Trophoblast cell (in vitro differentiated cells and primary cell): ENCODE measurements at regions not wholly inside any gene's neighbourhood (a gene's known extent, or its start where the extent isn't known, plus 50 kb on each side); places are given as distances from the start of the nearest gene placed in this dataset.

ENCODE experiments used
- DNase-seq, 2 donors: peaks; one replicate each; pipeline ENCODE4 v3.0.0-alpha.2; 2016
- H2AFZ ChIP-seq: 2 replicates; pipeline ENCODE4 v1.6.1; 2013; ENCODE audit warnings: low read length, moderate library complexity, mild to moderate bottlenecking; ENCODE audit not compliant: insufficient read depth, poor library complexity
- H2AK5ac ChIP-seq: 2 replicates; pipeline ENCODE4 v1.6.1; 2013; ENCODE audit warnings: mild to moderate bottlenecking, low read length
- H2BK120ac ChIP-seq: 2 replicates; pipeline ENCODE4 v1.6.1; 2013; ENCODE audit warnings: low read length, mild to moderate bottlenecking, moderate library complexity; ENCODE audit not compliant: insufficient read depth, poor library complexity
- H2BK12ac ChIP-seq: 2 replicates; pipeline ENCODE4 v1.6.1; 2013; ENCODE audit warnings: mild to moderate bottlenecking, low read length, moderate library complexity
- H2BK5ac ChIP-seq: 2 replicates; pipeline ENCODE4 v1.6.1; 2013; ENCODE audit warnings: low read length, low read depth, moderate library complexity, mild to moderate bottlenecking; ENCODE audit not compliant: poor library complexity
- H3K14ac ChIP-seq: 2 replicates; pipeline ENCODE4 v1.6.1; 2013; ENCODE audit warnings: mild to moderate bottlenecking, low read length
- H3K18ac ChIP-seq: 2 replicates; pipeline ENCODE4 v1.6.1; 2013; ENCODE audit warnings: mild to moderate bottlenecking, low read length
- H3K23ac ChIP-seq: 2 replicates; pipeline ENCODE4 v1.6.1; 2013; ENCODE audit warnings: low read length
- H3K27ac ChIP-seq: 2 replicates; pipeline ENCODE4 v1.5.1; 2013; ENCODE audit warnings: low read depth, mild to moderate bottlenecking, inconsistent platforms, low read length, moderate library complexity
- H3K27me3 ChIP-seq: 2 replicates; pipeline ENCODE4 v1.6.1; 2013; ENCODE audit warnings: inconsistent platforms, mild to moderate bottlenecking, low read length, moderate library complexity; ENCODE audit not compliant: insufficient read depth
- H3K36me3 ChIP-seq, 2 experiments: 1 replicate in 1 of 2; 2 replicates in 1 of 2; pipeline ENCODE4 v1.6.1; 2013; ENCODE audit warnings: low read length in 2 of 2, mild to moderate bottlenecking in 2 of 2, moderate library complexity in 1 of 2; ENCODE audit not compliant: insufficient read depth in 2 of 2, control insufficient read depth in 1 of 2
- H3K4ac ChIP-seq: 2 replicates; pipeline ENCODE4 v1.6.1; 2013; ENCODE audit warnings: low read depth, mild to moderate bottlenecking, low read length, moderate library complexity
- H3K4me1 ChIP-seq, 2 experiments: 1 replicate in 1 of 2; 2 replicates in 1 of 2; pipeline ENCODE4 v1.6.1; 2013; ENCODE audit warnings: low read length in 2 of 2, mild to moderate bottlenecking in 2 of 2, moderate library complexity in 1 of 2; ENCODE audit not compliant: insufficient read depth in 2 of 2, control insufficient read depth in 1 of 2
- H3K4me2 ChIP-seq: 2 replicates; pipeline ENCODE4 v1.6.1; 2013; ENCODE audit warnings: inconsistent platforms, mild to moderate bottlenecking, low read length, moderate library complexity
- H3K4me3 ChIP-seq: 2 replicates; pipeline ENCODE4 v1.5.1; 2013; ENCODE audit warnings: mild to moderate bottlenecking, low read depth, low read length, inconsistent platforms
- H3K79me1 ChIP-seq: one replicate; pipeline ENCODE4 v1.6.1; 2013; ENCODE audit warnings: low read length
- H3K79me2 ChIP-seq: 2 replicates; pipeline ENCODE4 v1.6.1; 2013; ENCODE audit warnings: low read length, mild to moderate bottlenecking; ENCODE audit not compliant: control insufficient read depth, insufficient read depth, poor library complexity
- H3K9ac ChIP-seq: 2 replicates; pipeline ENCODE4 v1.6.1; 2013; ENCODE audit warnings: mild to moderate bottlenecking, low read length
- H3K9me3 ChIP-seq: 2 replicates; pipeline ENCODE4 v1.6.1; 2013; ENCODE audit warnings: low read depth, mild to moderate bottlenecking, control low read depth, inconsistent platforms, low read length; ENCODE audit not compliant: insufficient read depth
- H4K12ac ChIP-seq: 2 replicates; pipeline ENCODE4 v1.6.1; 2013; ENCODE audit warnings: low read depth, mild to moderate bottlenecking, low read length, moderate library complexity
- H4K8ac ChIP-seq: 2 replicates; pipeline ENCODE4 v1.6.1; 2013; ENCODE audit warnings: low read depth, mild to moderate bottlenecking, low read length, moderate library complexity
- H4K91ac ChIP-seq: one replicate; pipeline ENCODE4 v1.6.1; 2013; ENCODE audit warnings: low read depth, mild to moderate bottlenecking, low read length, moderate library complexity
- WGBS: extraction: QIAGEN DNeasy Blood & Tissue Kit; methylation state at CpG from one replicate; pipeline ENCODE4 v1.1.7; 2013; ENCODE audit warnings: missing lambda C conversion rate; ENCODE audit not compliant: insufficient read length, insufficient coverage; ENCODE audit errors: extremely low coverage; 5-methylcytosine and 5-hydroxymethylcytosine counted together

- DNase-seq, result no peak
- Histone ChIP-seq H2BK5ac (no peak overlapping the region), H2BK120ac (no peak overlapping the region), H3K27ac (no peak overlapping the region), H2BK12ac (no peak overlapping the region), H3K14ac (no peak overlapping the region), H2AFZ (no peak overlapping the region), H4K12ac (no peak overlapping the region), H4K91ac (no peak overlapping the region), H3K4me3 (no peak overlapping the region), H2AK5ac (no peak overlapping the region), H4K8ac (no peak overlapping the region), H3K4me2 (no peak overlapping the region), H3K18ac (no peak overlapping the region), H3K79me1 (no peaks in the 10 kb centered on the region), H3K4me1 (no peaks in the 10 kb centered on the region), H3K4ac (no peak overlapping the region), H3K27me3 (no peaks in the 10 kb centered on the region), H3K9me3 (no peaks in the 10 kb centered on the region), H3K79me2 (no peaks in the 10 kb centered on the region), H3K36me3 (no peaks in the 10 kb centered on the region), H3K23ac (no peak overlapping the region), H3K9ac (no peak overlapping the region)
- WGBS, result no CpG with 5 or more reads among the region's 2 CpGs
Observed at GRCh38 chr6:155623450-155624178, 168.0 kb upstream of the NOX3 start.

- no peaks in the 10 kb centered on the region for H3K4me1 ChIP-seq
- no peak overlapping the region for H4K8ac ChIP-seq
- no peak overlapping the region for H2BK5ac ChIP-seq
- no peak overlapping the region for H2BK12ac ChIP-seq
- no peak overlapping the region for H3K23ac ChIP-seq
- H2BK120ac ChIP-seq, result no peak overlapping the region
- no peak overlapping the region for H3K4me2 ChIP-seq
- no CpG with 5 or more reads among the region's 4 CpGs for WGBS
- no peaks in the 10 kb centered on the region for H3K36me3 ChIP-seq
- no peaks in the 10 kb centered on the region for H3K79me2 ChIP-seq
- H4K91ac ChIP-seq, result no peak overlapping the region
- no peak overlapping the region for H2AFZ ChIP-seq
- H3K27ac ChIP-seq, result no peak overlapping the region
- H3K4me3 ChIP-seq, result no peak overlapping the region
- no peak overlapping the region for H3K14ac ChIP-seq
- no peaks in the 10 kb centered on the region for H3K27me3 ChIP-seq
- no peak overlapping the region for H4K12ac ChIP-seq
- H3K9me3 ChIP-seq, result peaks cover 3% of the 10 kb centered on the region
- no peak overlapping the region for H3K18ac ChIP-seq
- H3K9ac ChIP-seq, result no peak overlapping the region
- no peaks in the 10 kb centered on the region for H3K79me1 ChIP-seq
- no peak for DNase-seq
- H2AK5ac ChIP-seq, result no peak overlapping the region
- H3K4ac ChIP-seq, result no peak overlapping the region
Observed at GRCh38 chr6:155614606-155615005, 159.0 kb upstream of the NOX3 start.

DNA sequence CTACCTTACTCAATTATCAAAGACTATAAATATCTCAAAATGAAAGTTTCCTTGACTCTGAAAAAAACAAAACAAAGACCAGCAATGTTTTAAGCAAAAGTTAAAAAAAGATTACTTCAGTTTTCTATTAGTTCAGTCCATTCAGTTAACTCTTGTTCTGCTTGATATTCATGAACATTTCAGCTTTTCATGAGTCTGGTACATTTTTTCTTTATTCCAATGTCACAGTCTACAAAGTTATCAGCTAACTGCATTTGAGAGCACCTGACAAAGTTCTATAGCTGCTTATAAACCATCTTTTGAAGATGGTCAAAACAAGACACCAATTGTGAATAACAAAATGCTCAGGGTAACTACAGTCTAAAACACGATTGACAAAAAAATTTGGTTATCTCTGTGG lies 156.1 kb upstream of the NOX3 start:
- no peak overlapping the region for H3K4me2 ChIP-seq
- no peak overlapping the region for H2BK5ac ChIP-seq
- no peak overlapping the region for H3K18ac ChIP-seq
- no peaks in the 10 kb centered on the region for H3K79me2 ChIP-seq
- H3K36me3 ChIP-seq, result no peaks in the 10 kb centered on the region
- peaks cover 3% of the 10 kb centered on the region for H3K9me3 ChIP-seq
- H2BK12ac ChIP-seq, result no peak overlapping the region
- no peak overlapping the region for H2AFZ ChIP-seq
- no peak overlapping the region for H3K14ac ChIP-seq
- no peak overlapping the region for H2BK120ac ChIP-seq
- H3K4ac ChIP-seq, result no peak overlapping the region
- no peak overlapping the region for H4K12ac ChIP-seq
- WGBS, result no CpG with 5 or more reads among the region's 1 CpG
- H4K8ac ChIP-seq, result no peak overlapping the region
- DNase-seq, result no peak
- H3K27me3 ChIP-seq, result no peaks in the 10 kb centered on the region
- no peaks in the 10 kb centered on the region for H3K79me1 ChIP-seq
- no peak overlapping the region for H3K23ac ChIP-seq
- no peaks in the 10 kb centered on the region for H3K4me1 ChIP-seq
- H3K27ac ChIP-seq, result no peak overlapping the region
- no peak overlapping the region for H4K91ac ChIP-seq
- H3K9ac ChIP-seq, result no peak overlapping the region
- H3K4me3 ChIP-seq, result no peak overlapping the region
- H2AK5ac ChIP-seq, result no peak overlapping the region

DNA sequence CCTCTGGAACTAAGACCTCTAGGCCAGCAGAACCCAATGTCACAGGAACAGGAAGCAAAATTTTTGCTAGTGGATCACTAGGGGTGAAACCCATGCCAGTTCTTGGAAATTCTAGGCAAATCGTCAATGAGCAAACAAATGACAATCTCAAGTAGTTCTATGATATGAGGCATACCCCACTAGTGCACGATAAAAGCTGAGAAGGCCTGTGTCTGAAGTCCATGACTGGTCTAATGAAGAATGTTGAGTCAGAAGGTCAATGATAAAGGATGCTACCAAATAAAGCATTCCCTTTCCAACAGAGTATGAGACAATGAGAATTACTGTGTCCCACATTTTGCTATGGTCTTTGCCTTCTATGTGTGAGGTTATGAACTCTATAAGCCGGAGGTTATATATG lies 149.4 kb upstream of the NOX3 start:
- Histone ChIP-seq H4K8ac (no peak overlapping the region), H2AK5ac (no peak overlapping the region), H3K4me1 (no peaks in the 10 kb centered on the region), H3K9me3 (no peaks in the 10 kb centered on the region), H3K27ac (no peak overlapping the region), H2AFZ (no peak overlapping the region), H3K9ac (no peak overlapping the region), H3K27me3 (no peaks in the 10 kb centered on the region), H3K4me3 (no peak overlapping the region), H3K79me2 (no peaks in the 10 kb centered on the region), H3K18ac (no peak overlapping the region), H4K12ac (no peak overlapping the region), H2BK12ac (no peak overlapping the region), H2BK120ac (no peak overlapping the region), H2BK5ac (no peak overlapping the region), H3K79me1 (no peaks in the 10 kb centered on the region), H4K91ac (no peak overlapping the region), H3K4me2 (no peak overlapping the region), H3K36me3 (no peaks in the 10 kb centered on the region), H3K4ac (no peak overlapping the region), H3K14ac (no peak overlapping the region), H3K23ac (no peak overlapping the region)
- no peak for DNase-seq
- WGBS, result no CpG with 5 or more reads among the region's 3 CpGs
